ENCODE measurements at regions not wholly inside any gene's neighbourhood (a gene's known extent, or its start where the extent isn't known, plus 50 kb on each side); places are given as distances from the start of the nearest gene placed in this dataset.

- no peak for TF ChIP-seq NBN (IDR thresholded peaks at IDR 0.05; ENCODE audit: low read depth)
- TF ChIP-seq SMARCA4 (IDR thresholded peaks at IDR 0.05), result no peak
Observed at GRCh38 chrX:39957816-39958566, 139.8 kb downstream of the BCOR start.
